SU-DHL-6 (cell line): ENCODE measurements at regions not wholly inside any gene's neighbourhood (a gene's known extent, or its start where the extent isn't known, plus 50 kb on each side); places are given as distances from the start of the nearest gene placed in this dataset.

Experiments
- H2AFZ ChIP-seq: fragments of 200-600 bp; sonication (generic); 2 replicates; pipeline ENCODE4 v1.6.1; 2014; ENCODE audit warnings: low read depth, mild to moderate bottlenecking, moderate library complexity, mixed read lengths, antibody characterized with exemption, low read length; ENCODE audit not compliant: severe bottlenecking
- H3F3A ChIP-seq: fragments of 200-600 bp; shearing (Covaris generic); 2 replicates; pipeline ENCODE4 v1.6.0; 2016; ENCODE audit warnings: antibody characterized with exemption, mild to moderate bottlenecking; ENCODE audit not compliant: insufficient read depth
- H3K27ac ChIP-seq: fragments of 200-600 bp; sonication (generic); 2 replicates; pipeline ENCODE4 v1.5.1; 2016; ENCODE audit warnings: low read depth, mild to moderate bottlenecking, low read length, moderate library complexity, mixed read lengths
- H3K27me3 ChIP-seq: fragments of 200-600 bp; sonication (generic), shearing (Covaris generic); 2 replicates; pipeline ENCODE4 v1.6.0; 2014; ENCODE audit warnings: mild to moderate bottlenecking, low read length
- H3K36me3 ChIP-seq: fragments of 200-600 bp; sonication (generic); 2 replicates; pipeline ENCODE4 v1.6.1; 2014; ENCODE audit warnings: mild to moderate bottlenecking, low read length, mixed read lengths
- H3K4me2 ChIP-seq: fragments of 300-600, 200-600 bp; shearing (Covaris generic), sonication (generic); 2 replicates; pipeline ENCODE4 v1.6.0; 2014; ENCODE audit warnings: low read length, low read depth, mild to moderate bottlenecking; ENCODE audit not compliant: poor library complexity, severe bottlenecking
- H3K4me3 ChIP-seq: fragments of 200-600 bp; sonication (generic); 2 replicates; pipeline ENCODE4 v1.5.1; 2014; ENCODE audit warnings: antibody characterized with exemption, low read length, mild to moderate bottlenecking, mixed read lengths; ENCODE audit not compliant: insufficient read depth, poor library complexity, severe bottlenecking
- H3K79me2 ChIP-seq: fragments of 200-600 bp; sonication (generic); 2 replicates; pipeline ENCODE4 v1.6.1; 2014; ENCODE audit warnings: mild to moderate bottlenecking, low read length, moderate library complexity; ENCODE audit not compliant: insufficient read depth
- H3K9ac ChIP-seq: fragments of 200-600 bp; sonication (generic); 2 replicates; pipeline ENCODE4 v1.7.0; 2014; ENCODE audit warnings: mild to moderate bottlenecking, low read length
- H3K9me2 ChIP-seq: fragments of 200-600 bp; sonication (generic); replicated peaks from 2 replicates; pipeline ENCODE4 v1.6.1; 2014; ENCODE audit warnings: low read length; ENCODE audit not compliant: insufficient read depth
- H3K9me3 ChIP-seq: fragments of 200-600 bp; sonication (generic); 2 replicates; pipeline ENCODE4 v1.6.1; 2014; ENCODE audit warnings: low read length, mixed read lengths; ENCODE audit not compliant: insufficient read depth
- H4K20me1 ChIP-seq: fragments of 200-600 bp; sonication (generic); 2 replicates; pipeline ENCODE4 v1.6.1; 2014; ENCODE audit warnings: low read depth, mild to moderate bottlenecking, antibody characterized with exemption, low read length, moderate library complexity, mixed read lengths
- CTCF ChIP-seq: fragments of 200-600 bp; sonication (generic); IDR thresholded peaks from one replicate; pipeline ENCODE4 v1.5.1; 2017; ENCODE audit warnings: antibody characterized with exemption, mild to moderate bottlenecking, low read length, moderate library complexity; ENCODE audit not compliant: insufficient read depth, poor library complexity, severe bottlenecking
- EZH2phosphoT487 ChIP-seq: fragments of 200-600 bp; sonication (generic), shearing (Covaris generic); conservative IDR thresholded peaks from 2 replicates; pipeline ENCODE4 v1.6.1; 2018; ENCODE audit warnings: mild to moderate bottlenecking, antibody characterized with exemption, low read length, moderate library complexity, mixed read lengths

DNA sequence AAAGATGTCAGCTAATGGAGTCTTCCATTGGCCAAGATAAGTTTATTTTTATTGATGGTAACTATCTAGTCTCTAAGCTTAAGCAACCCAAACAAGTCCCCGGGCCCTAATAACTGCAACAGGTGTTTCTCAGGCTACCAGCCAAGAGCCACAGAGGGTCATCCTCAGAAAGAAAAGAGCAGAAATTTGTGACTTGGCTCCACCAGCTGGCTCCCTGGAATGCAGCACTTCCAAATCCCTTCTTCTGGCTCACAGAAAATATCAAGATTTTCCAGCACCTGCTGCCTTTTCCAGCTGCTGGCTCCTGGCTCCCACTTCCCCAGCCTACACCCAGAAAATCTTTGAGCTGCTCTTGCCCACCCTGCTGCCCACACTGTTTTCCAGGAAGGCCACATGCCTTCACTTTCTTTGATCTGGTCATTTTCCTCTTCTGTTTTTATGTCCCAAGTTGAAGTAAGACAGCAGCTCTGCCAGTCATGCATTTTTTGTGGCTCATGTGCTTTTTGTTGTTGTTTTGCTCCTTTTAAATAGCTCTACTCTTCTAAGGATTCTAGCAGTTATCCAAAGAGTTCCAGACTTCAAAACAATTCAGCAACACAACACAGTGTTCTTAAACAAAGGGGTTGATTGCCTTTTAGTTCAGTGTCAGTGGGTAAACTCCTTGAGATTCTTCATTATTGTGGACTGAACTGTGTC lies 151.0 kb upstream of the SMLR1 start:
- Histone ChIP-seq H3K4me2 (no peak overlapping the region), H2AFZ (no peak overlapping the region), H4K20me1 (no peaks in the 10 kb centered on the region), H3K36me3 (no peaks in the 10 kb centered on the region), H3K4me3 (no peak overlapping the region), H3K79me2 (no peaks in the 10 kb centered on the region), H3K27ac (no peak overlapping the region), H3K9me2 (no peaks in the 10 kb centered on the region), H3K9me3 (no peaks in the 10 kb centered on the region), H3K27me3 (no peaks in the 10 kb centered on the region), H3F3A (no peaks in the 10 kb centered on the region), H3K9ac (no peak overlapping the region)
- TF ChIP-seq EZH2phosphoT487: no peak
- no peak for TF ChIP-seq CTCF

- H3K27ac ChIP-seq: no peak overlapping the region
- no peaks in the 10 kb centered on the region for H3K9me3 ChIP-seq
- H2AFZ ChIP-seq: no peak overlapping the region
- no peaks in the 10 kb centered on the region for H3K27me3 ChIP-seq
- no peaks in the 10 kb centered on the region for H4K20me1 ChIP-seq
- no peaks in the 10 kb centered on the region for H3K79me2 ChIP-seq
- H3K4me3 ChIP-seq: no peak overlapping the region
- no peaks in the 10 kb centered on the region for H3K9me2 ChIP-seq
- H3K4me2 ChIP-seq: no peak overlapping the region
- no peak for TF ChIP-seq CTCF
- no peak for TF ChIP-seq EZH2phosphoT487
- no peaks in the 10 kb centered on the region for H3F3A ChIP-seq
- H3K36me3 ChIP-seq: no peaks in the 10 kb centered on the region
- no peak overlapping the region for H3K9ac ChIP-seq
Measured at GRCh38 chr6:130676773-130677144, 150.4 kb upstream of the SMLR1 start.

DNA sequence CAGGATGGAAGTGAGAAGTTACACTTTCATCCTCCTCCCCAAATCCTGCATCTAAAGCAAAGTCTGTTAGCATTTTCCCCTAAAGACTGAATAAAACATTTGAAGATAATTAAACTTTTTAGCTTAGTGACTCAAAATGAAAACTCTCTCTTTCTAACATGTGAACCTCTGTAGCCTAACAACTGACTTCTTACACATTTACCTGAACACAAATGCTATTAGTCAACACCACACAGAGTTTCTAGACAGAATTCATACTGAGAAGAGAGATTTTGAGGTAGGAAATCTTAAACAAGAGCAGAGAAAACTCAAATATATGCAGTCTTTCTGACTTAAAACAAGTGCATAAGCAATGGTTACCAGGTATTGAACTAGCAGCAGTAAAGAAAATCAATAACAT lies 149.9 kb upstream of the SMLR1 start:
- no peaks in the 10 kb centered on the region for H3F3A ChIP-seq

More for the DNA sequence above, 149.9 kb upstream of the SMLR1 start:
- Histone ChIP-seq H3K4me2 (no peak overlapping the region), H3K36me3 (no peaks in the 10 kb centered on the region), H2AFZ (no peak overlapping the region), H4K20me1 (no peaks in the 10 kb centered on the region), H3K27ac (no peak overlapping the region), H3K27me3 (no peaks in the 10 kb centered on the region), H3K4me3 (no peak overlapping the region), H3K9me2 (no peaks in the 10 kb centered on the region), H3K79me2 (no peaks in the 10 kb centered on the region), H3K9me3 (no peaks in the 10 kb centered on the region), H3K9ac (no peak overlapping the region)
- TF ChIP-seq CTCF (no peak), EZH2phosphoT487 (no peak)
